ENCODE measurements at regions not wholly inside any gene's neighbourhood (a gene's known extent, or its start where the extent isn't known, plus 50 kb on each side); places are given as distances from the start of the nearest gene placed in this dataset.
A peak's percentile ranks its signal among the peaks of the same experiment; 100 is the strongest.

- ATAC-seq (peak; percentile 31), DNase-seq (no peak)
- H3K9me3 Mint-ChIP-seq: no peaks in the 10 kb centered on the region
- no peaks in the 10 kb centered on the region for H3K4me1 Mint-ChIP-seq
- no peak overlapping the region for H3K4me3 Mint-ChIP-seq
- H3K27me3 Mint-ChIP-seq: no peaks in the 10 kb centered on the region
- H3K27ac Mint-ChIP-seq: no peak overlapping the region
Observed at GRCh38 chr5:89230178-89230577, 347.2 kb upstream of the MEF2C start.

GRCh38 chr5:89229331-89230070 is 346.5 kb upstream of the MEF2C start:
- H3K9me3 Mint-ChIP-seq: no peaks in the 10 kb centered on the region
- DNase-seq (no peak), ATAC-seq (peak; percentile 15)
- H3K4me3 Mint-ChIP-seq: no peak overlapping the region
- H3K4me1 Mint-ChIP-seq: no peaks in the 10 kb centered on the region
- no peaks in the 10 kb centered on the region for H3K27me3 Mint-ChIP-seq
- no peak overlapping the region for H3K27ac Mint-ChIP-seq

- DNase-seq (no peak), ATAC-seq (no peak)
- H3K4me3 Mint-ChIP-seq: no peak overlapping the region
- H3K27ac Mint-ChIP-seq: no peak overlapping the region
- H3K4me1 Mint-ChIP-seq: no peaks in the 10 kb centered on the region
- no peaks in the 10 kb centered on the region for H3K27me3 Mint-ChIP-seq
- H3K9me3 Mint-ChIP-seq: no peaks in the 10 kb centered on the region
Observed at GRCh38 chr5:89228355-89228754, 345.4 kb upstream of the MEF2C start.

GRCh38 chr5:89218364-89218763 is 335.4 kb upstream of the MEF2C start:
- Mint-ChIP-seq H3K4me3 (no peak overlapping the region), H3K4me1 (no peaks in the 10 kb centered on the region), H3K9me3 (no peaks in the 10 kb centered on the region), H3K27me3 (no peaks in the 10 kb centered on the region), H3K27ac (no peak overlapping the region)
- no peak for ATAC-seq
- no peak for DNase-seq

GRCh38 chr5:89216606-89217005 is 333.6 kb upstream of the MEF2C start:
- no peaks in the 10 kb centered on the region for H3K9me3 Mint-ChIP-seq
- ATAC-seq (no peak), DNase-seq (no peak)
- no peaks in the 10 kb centered on the region for H3K4me1 Mint-ChIP-seq
- H3K27ac Mint-ChIP-seq: no peak overlapping the region
- no peak overlapping the region for H3K4me3 Mint-ChIP-seq
- H3K27me3 Mint-ChIP-seq: no peaks in the 10 kb centered on the region

GRCh38 chr5:89213573-89213972 is 330.6 kb upstream of the MEF2C start:
- Mint-ChIP-seq H3K27me3 (no peaks in the 10 kb centered on the region), H3K9me3 (no peaks in the 10 kb centered on the region), H3K27ac (no peak overlapping the region), H3K4me1 (no peaks in the 10 kb centered on the region), H3K4me3 (no peak overlapping the region)
- ATAC-seq (no peak), DNase-seq (no peak)

GRCh38 chr5:89211836-89212235 is 328.9 kb upstream of the MEF2C start:
- ATAC-seq: no peak
- H3K27ac Mint-ChIP-seq: no peak overlapping the region
- no peaks in the 10 kb centered on the region for H3K9me3 Mint-ChIP-seq
- no peaks in the 10 kb centered on the region for H3K27me3 Mint-ChIP-seq
- no peak overlapping the region for H3K4me3 Mint-ChIP-seq
- no peak for DNase-seq
- no peaks in the 10 kb centered on the region for H3K4me1 Mint-ChIP-seq

GRCh38 chr5:89208811-89209210 is 325.8 kb upstream of the MEF2C start:
- Mint-ChIP-seq H3K4me3 (no peak overlapping the region), H3K27ac (no peak overlapping the region), H3K9me3 (no peaks in the 10 kb centered on the region), H3K4me1 (no peaks in the 10 kb centered on the region), H3K27me3 (no peaks in the 10 kb centered on the region)
- no peak for DNase-seq
- ATAC-seq: no peak

GRCh38 chr5:89208392-89208791 is 325.4 kb upstream of the MEF2C start:
- H3K27me3 Mint-ChIP-seq: no peaks in the 10 kb centered on the region
- no peaks in the 10 kb centered on the region for H3K9me3 Mint-ChIP-seq
- no peak overlapping the region for H3K27ac Mint-ChIP-seq
- no peak overlapping the region for H3K4me3 Mint-ChIP-seq
- DNase-seq (no peak), ATAC-seq (no peak)
- H3K4me1 Mint-ChIP-seq: no peaks in the 10 kb centered on the region

- H3K4me1 Mint-ChIP-seq: no peaks in the 10 kb centered on the region
- no peak for ATAC-seq
Observed at GRCh38 chr5:89204756-89205155, 321.8 kb upstream of the MEF2C start.

GRCh38 chr5:89203611-89204010 is 320.6 kb upstream of the MEF2C start:
- Mint-ChIP-seq H3K4me1 (no peaks in the 10 kb centered on the region), H3K4me3 (no peak overlapping the region), H3K27me3 (no peaks in the 10 kb centered on the region), H3K27ac (no peak overlapping the region), H3K9me3 (peaks cover 13 to 18% of the 10 kb centered on the region in 2 donors)
- DNase-seq: no peak
- ATAC-seq: no peak

More at GRCh38 chr5:89204756-89205155, 321.8 kb upstream of the MEF2C start:
- DNase-seq: no peak
- Mint-ChIP-seq H3K27me3 (no peaks in the 10 kb centered on the region), H3K9me3 (peaks cover 7% of the 10 kb centered on the region in 2 donors), H3K4me3 (no peak overlapping the region), H3K27ac (no peak overlapping the region)

GRCh38 chr5:89200899-89201298 is 317.9 kb upstream of the MEF2C start:
- H3K9me3 Mint-ChIP-seq: peaks cover 27 to 36% of the 10 kb centered on the region in 2 donors
- H3K4me3 Mint-ChIP-seq: no peak overlapping the region
- no peaks in the 10 kb centered on the region for H3K4me1 Mint-ChIP-seq
- no peak overlapping the region for H3K27ac Mint-ChIP-seq
- no peaks in the 10 kb centered on the region for H3K27me3 Mint-ChIP-seq
- no peak for ATAC-seq
- no peak for DNase-seq

GRCh38 chr5:89199306-89199705 is 316.3 kb upstream of the MEF2C start:
- H3K4me1 Mint-ChIP-seq: no peaks in the 10 kb centered on the region
- DNase-seq (no peak), ATAC-seq (no peak)
- no peak overlapping the region for H3K4me3 Mint-ChIP-seq
- no peaks in the 10 kb centered on the region for H3K27me3 Mint-ChIP-seq
- no peak overlapping the region for H3K27ac Mint-ChIP-seq
- peaks cover 27 to 44% of the 10 kb centered on the region in 2 donors for H3K9me3 Mint-ChIP-seq

- Mint-ChIP-seq H3K9me3 (peaks cover 0 to 8% of the 10 kb centered on the region in 2 donors), H3K4me3 (no peak overlapping the region), H3K4me1 (no peaks in the 10 kb centered on the region), H3K27me3 (no peaks in the 10 kb centered on the region), H3K27ac (no peak overlapping the region)
- ATAC-seq: no peak
- no peak for DNase-seq
Observed at GRCh38 chr5:89191374-89191773, 308.4 kb upstream of the MEF2C start.

GRCh38 chr5:89190515-89191265 is 307.7 kb upstream of the MEF2C start:
- DNase-seq: no peak
- Mint-ChIP-seq H3K27ac (no peak overlapping the region), H3K27me3 (no peaks in the 10 kb centered on the region), H3K4me3 (no peak overlapping the region), H3K4me1 (no peaks in the 10 kb centered on the region), H3K9me3 (peaks cover 0 to 6% of the 10 kb centered on the region in 2 donors)
- ATAC-seq: no peak

GRCh38 chr5:89187883-89188465 is 305.0 kb upstream of the MEF2C start:
- DNase-seq (no peak), ATAC-seq (no peak)
- Mint-ChIP-seq H3K4me3 (no peak overlapping the region), H3K4me1 (no peaks in the 10 kb centered on the region), H3K27me3 (no peaks in the 10 kb centered on the region), H3K9me3 (no peaks in the 10 kb centered on the region), H3K27ac (no peak overlapping the region)

Measured in stimulated activated naive CD8-positive, alpha-beta T cell treated with anti-CD3 and anti-CD28 coated beads, Interleukin-15, amount 100 ng/mL, for 72 hours (primary cell).